ENCODE measurements at regions not wholly inside any gene's neighbourhood (a gene's known extent, or its start where the extent isn't known, plus 50 kb on each side); places are given as distances from the start of the nearest gene placed in this dataset.

DNA sequence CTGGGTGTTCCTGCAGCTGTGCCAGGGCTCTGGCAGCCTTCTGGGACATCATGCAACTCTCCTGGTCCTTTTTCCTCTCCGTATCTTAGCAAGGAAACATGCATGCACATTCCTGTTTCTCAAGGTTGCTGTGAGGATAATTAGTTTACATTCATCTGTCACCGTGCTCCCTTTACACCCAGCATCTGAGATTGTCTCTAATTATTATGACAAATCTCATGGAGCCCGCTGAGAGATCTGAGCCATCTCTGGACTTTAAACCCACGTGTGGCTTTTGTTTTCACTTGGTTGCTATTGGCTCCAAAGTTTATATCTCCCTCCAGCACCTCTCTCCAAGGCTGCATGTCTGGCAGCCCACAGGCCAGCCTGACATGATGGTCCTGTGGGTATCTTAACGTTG is 167.6 kb downstream of the UNC5CL start:
- TF ChIP-seq, protein P1, sequence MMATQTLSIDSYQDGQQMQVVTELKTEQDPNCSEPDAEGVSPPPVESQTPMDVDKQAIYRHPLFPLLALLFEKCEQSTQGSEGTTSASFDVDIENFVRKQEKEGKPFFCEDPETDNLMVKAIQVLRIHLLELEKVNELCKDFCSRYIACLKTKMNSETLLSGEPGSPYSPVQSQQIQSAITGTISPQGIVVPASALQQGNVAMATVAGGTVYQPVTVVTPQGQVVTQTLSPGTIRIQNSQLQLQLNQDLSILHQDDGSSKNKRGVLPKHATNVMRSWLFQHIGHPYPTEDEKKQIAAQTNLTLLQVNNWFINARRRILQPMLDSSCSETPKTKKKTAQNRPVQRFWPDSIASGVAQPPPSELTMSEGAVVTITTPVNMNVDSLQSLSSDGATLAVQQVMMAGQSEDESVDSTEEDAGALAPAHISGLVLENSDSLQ (IDR thresholded peaks at IDR 0.05) = no peak
- TF ChIP-seq IRF2 (CRISPR knock-in tag; IDR thresholded peaks at IDR 0.05) = no peak
- no peak for TF ChIP-seq ZNF124 (CRISPR knock-in tag; IDR thresholded peaks at IDR 0.05)
- no peak for TF ChIP-seq SRF (CRISPR knock-in tag; IDR thresholded peaks at IDR 0.05)
- TF ChIP-seq POLR2A (conservative IDR thresholded peaks at IDR 0.05) = no peak
- no peak for TF ChIP-seq HMG20B (CRISPR knock-in tag; IDR thresholded peaks at IDR 0.05)
- no peak for TF ChIP-seq ELF2 (CRISPR knock-in tag; IDR thresholded peaks at IDR 0.05)
- TF ChIP-seq MYNN (IDR thresholded peaks at IDR 0.05) = no peak
- TF ChIP-seq MYNN (CRISPR knock-in tag; IDR thresholded peaks at IDR 0.05) = no peak
- TF ChIP-seq, protein P2, sequence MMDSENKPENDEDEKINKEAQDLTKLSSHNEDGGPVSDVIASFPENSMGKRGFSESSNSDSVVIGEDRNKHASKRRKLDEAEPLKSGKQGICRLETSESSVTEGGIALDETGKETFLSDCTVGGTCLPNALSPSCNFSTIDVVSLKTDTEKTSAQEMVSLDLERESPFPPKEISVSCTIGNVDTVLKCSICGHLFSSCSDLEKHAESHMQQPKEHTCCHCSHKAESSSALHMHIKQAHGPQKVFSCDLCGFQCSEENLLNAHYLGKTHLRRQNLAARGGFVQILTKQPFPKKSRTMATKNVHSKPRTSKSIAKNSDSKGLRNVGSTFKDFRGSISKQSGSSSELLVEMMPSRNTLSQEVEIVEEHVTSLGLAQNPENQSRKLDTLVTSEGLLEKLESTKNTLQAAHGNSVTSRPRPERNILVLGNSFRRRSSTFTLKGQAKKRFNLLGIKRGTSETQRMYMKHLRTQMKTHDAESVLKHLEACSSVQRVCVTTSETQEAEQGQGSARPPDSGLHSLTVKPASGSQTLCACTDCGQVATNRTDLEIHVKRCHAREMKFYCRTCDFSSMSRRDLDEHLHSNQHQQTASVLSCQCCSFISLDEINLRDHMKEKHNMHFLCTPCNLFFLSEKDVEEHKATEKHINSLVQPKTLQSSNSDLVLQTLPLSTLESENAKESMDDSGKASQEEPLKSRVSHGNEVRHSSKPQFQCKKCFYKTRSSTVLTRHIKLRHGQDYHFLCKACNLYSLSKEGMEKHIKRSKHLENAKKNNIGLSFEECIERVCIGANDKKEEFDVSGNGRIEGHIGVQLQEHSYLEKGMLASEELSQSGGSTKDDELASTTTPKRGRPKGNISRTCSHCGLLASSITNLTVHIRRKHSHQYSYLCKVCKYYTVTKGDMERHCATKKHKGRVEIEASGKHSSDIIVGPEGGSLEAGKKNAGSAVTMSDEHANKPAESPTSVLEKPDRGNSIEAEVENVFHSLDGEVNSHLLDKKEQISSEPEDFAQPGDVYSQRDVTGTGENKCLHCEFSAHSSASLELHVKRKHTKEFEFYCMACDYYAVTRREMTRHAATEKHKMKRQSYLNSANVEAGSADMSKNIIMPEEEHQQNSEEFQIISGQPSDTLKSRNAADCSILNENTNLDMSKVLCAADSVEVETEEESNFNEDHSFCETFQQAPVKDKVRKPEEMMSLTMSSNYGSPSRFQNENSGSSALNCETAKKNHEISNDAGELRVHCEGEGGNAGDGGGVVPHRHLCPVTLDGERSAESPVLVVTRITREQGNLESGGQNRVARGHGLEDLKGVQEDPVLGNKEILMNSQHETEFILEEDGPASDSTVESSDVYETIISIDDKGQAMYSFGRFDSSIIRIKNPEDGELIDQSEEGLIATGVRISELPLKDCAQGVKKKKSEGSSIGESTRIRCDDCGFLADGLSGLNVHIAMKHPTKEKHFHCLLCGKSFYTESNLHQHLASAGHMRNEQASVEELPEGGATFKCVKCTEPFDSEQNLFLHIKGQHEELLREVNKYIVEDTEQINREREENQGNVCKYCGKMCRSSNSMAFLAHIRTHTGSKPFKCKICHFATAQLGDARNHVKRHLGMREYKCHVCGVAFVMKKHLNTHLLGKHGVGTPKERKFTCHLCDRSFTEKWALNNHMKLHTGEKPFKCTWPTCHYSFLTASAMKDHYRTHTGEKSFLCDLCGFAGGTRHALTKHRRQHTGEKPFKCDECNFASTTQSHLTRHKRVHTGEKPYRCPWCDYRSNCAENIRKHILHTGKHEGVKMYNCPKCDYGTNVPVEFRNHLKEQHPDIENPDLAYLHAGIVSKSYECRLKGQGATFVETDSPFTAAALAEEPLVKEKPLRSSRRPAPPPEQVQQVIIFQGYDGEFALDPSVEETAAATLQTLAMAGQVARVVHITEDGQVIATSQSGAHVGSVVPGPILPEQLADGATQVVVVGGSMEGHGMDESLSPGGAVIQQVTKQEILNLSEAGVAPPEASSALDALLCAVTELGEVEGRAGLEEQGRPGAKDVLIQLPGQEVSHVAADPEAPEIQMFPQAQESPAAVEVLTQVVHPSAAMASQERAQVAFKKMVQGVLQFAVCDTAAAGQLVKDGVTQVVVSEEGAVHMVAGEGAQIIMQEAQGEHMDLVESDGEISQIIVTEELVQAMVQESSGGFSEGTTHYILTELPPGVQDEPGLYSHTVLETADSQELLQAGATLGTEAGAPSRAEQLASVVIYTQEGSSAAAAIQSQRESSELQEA (IDR thresholded peaks at IDR 0.05; ENCODE audit: low read depth) = no peak
- TF ChIP-seq SP1 (CRISPR knock-in tag; IDR thresholded peaks at IDR 0.05) = no peak
- TF ChIP-seq TCF3 (CRISPR knock-in tag; IDR thresholded peaks at IDR 0.05) = no peak
- TF ChIP-seq CTCF (IDR thresholded peaks at IDR 0.05 in 2 of 3, conservative IDR thresholded peaks at IDR 0.05 in 1 of 3; ENCODE audit: insufficient read depth in 2 of 3, low read depth in 1 of 3, low read length in 3 of 3) = no peak
- no peak for TF ChIP-seq SUPT5H (IDR thresholded peaks at IDR 0.05)
- no peak for TF ChIP-seq PHF8 (IDR thresholded peaks at IDR 0.05; ENCODE audit: borderline replicate concordance, low read length)
